GM23338 (cell line): ENCODE measurements at regions not wholly inside any gene's neighbourhood (a gene's known extent, or its start where the extent isn't known, plus 50 kb on each side); places are given as distances from the start of the nearest gene placed in this dataset.
A peak's percentile ranks its signal among the peaks of the same experiment; 100 is the strongest.

Source experiments
- ATAC-seq: fragments of 200-7000 bp; cut with Tn5 transposase; 3 replicates; pipeline ENCODE4 v1.9.1; 2020
- DNase-seq: peaks from one replicate; pipeline ENCODE4 v3.0.0-alpha.2; 2015; ENCODE audit warnings: low spot score
- H2AFZ ChIP-seq: fragments of 200-600 bp; sonication (generic); 2 replicates; pipeline ENCODE4 v1.8.0; 2016; ENCODE audit warnings: antibody characterized with exemption, mild to moderate bottlenecking, moderate library complexity
- H3F3A ChIP-seq: fragments of 200-600 bp; sonication (generic); replicated peaks from 2 replicates; pipeline ENCODE4 v1.8.0; 2017; ENCODE audit warnings: antibody characterized with exemption, mixed run types, low read depth
- H3K27ac ChIP-seq: fragments of 200-600 bp; sonication (generic); 2 replicates; pipeline ENCODE4 v1.6.1; 2016; ENCODE audit warnings: low read depth
- H3K27me3 ChIP-seq: fragments of 200-600 bp; sonication (generic); 2 replicates; pipeline ENCODE4 v1.8.0; 2016; ENCODE audit warnings: mild to moderate bottlenecking, mixed run types, moderate library complexity; ENCODE audit not compliant: insufficient read depth
- H3K36me3 ChIP-seq: fragments of 200-600 bp; sonication (generic); 2 replicates; pipeline ENCODE4 v1.8.0; 2016; ENCODE audit warnings: mild to moderate bottlenecking; ENCODE audit not compliant: insufficient read depth
- H3K4me1 ChIP-seq: fragments of 200-600 bp; sonication (generic); 2 replicates; pipeline ENCODE4 v1.8.0; 2016; ENCODE audit warnings: mild to moderate bottlenecking, moderate library complexity; ENCODE audit not compliant: insufficient read depth
- H3K4me2 ChIP-seq: fragments of 200-600 bp; sonication (generic); 2 replicates; pipeline ENCODE4 v1.7.1; 2017; ENCODE audit warnings: mixed run types
- H3K4me3 ChIP-seq: fragments of 200-600 bp; sonication (generic); 2 replicates; pipeline ENCODE4 v1.6.1; 2016; ENCODE audit warnings: mixed run types
- H3K79me2 ChIP-seq: fragments of 200-600 bp; sonication (generic); replicated peaks from 2 replicates; pipeline ENCODE4 v1.8.0; 2017; ENCODE audit warnings: mild to moderate bottlenecking; ENCODE audit not compliant: insufficient read depth
- H3K9me2 ChIP-seq: fragments of 200-600 bp; sonication (generic); 2 replicates; pipeline ENCODE4 v1.8.0; 2017; ENCODE audit not compliant: insufficient read depth
- H4K20me1 ChIP-seq: fragments of 200-600 bp; sonication (generic); replicated peaks from 2 replicates; pipeline ENCODE4 v1.8.0; 2017; ENCODE audit warnings: mild to moderate bottlenecking; ENCODE audit not compliant: insufficient read depth
- H3K27ac Mint-ChIP-seq: 2 replicates; pipeline ENCODE4 v1.8.0; 2020; ENCODE audit warnings: inconsistent platforms, mild to moderate bottlenecking, moderate library complexity, mixed read lengths
- H3K27me3 Mint-ChIP-seq: 3 replicates; pipeline ENCODE4 v1.8.0; 2022; ENCODE audit warnings: low read depth, mild to moderate bottlenecking, moderate library complexity, mixed read lengths, inconsistent platforms; ENCODE audit not compliant: insufficient read depth, poor library complexity
- H3K36me3 Mint-ChIP-seq: 3 replicates; pipeline ENCODE4 v1.8.0; 2021; ENCODE audit warnings: low read depth, mild to moderate bottlenecking, inconsistent platforms, moderate library complexity, mixed read lengths
- H3K4me1 Mint-ChIP-seq: 3 replicates; pipeline ENCODE4 v1.8.0; 2020; ENCODE audit warnings: mild to moderate bottlenecking, inconsistent platforms, mixed read lengths
- H3K4me3 Mint-ChIP-seq: 3 replicates; pipeline ENCODE4 v1.8.0; 2021; ENCODE audit warnings: moderate library complexity, mild to moderate bottlenecking, inconsistent platforms, mixed read lengths
- H3K9me3 Mint-ChIP-seq: 3 replicates; pipeline ENCODE4 v1.8.0; 2020; ENCODE audit warnings: moderate library complexity, mild to moderate bottlenecking, inconsistent platforms, mixed read lengths
- CREB1 ChIP-seq: fragments of 250-450 bp; sonication (Bioruptor Pico); IDR thresholded peaks from 2 replicates; pipeline ENCODE4 v1.5.0; 2020; ENCODE audit warnings: low read depth, mild to moderate bottlenecking, moderate library complexity
- ETS1 ChIP-seq: IDR thresholded peaks from 2 replicates; pipeline ENCODE4 v1.6.1; 2016; ENCODE audit warnings: antibody characterized with exemption
- EZH2 ChIP-seq: fragments of 200-600 bp; sonication (generic); IDR thresholded peaks from one replicate; pipeline ENCODE4 v1.8.0; 2017; ENCODE audit warnings: antibody characterized with exemption, mild to moderate bottlenecking, low read depth; ENCODE audit not compliant: unreplicated experiment
- EZH2phosphoT487 ChIP-seq: fragments of 200-600 bp; sonication (generic); IDR thresholded peaks from one replicate; pipeline ENCODE4 v1.8.1; 2018; ENCODE audit warnings: antibody characterized with exemption; ENCODE audit not compliant: unreplicated experiment
- JUNB ChIP-seq: IDR thresholded peaks from one replicate; pipeline ENCODE4 v1.6.1; 2016; ENCODE audit warnings: antibody characterized with exemption; ENCODE audit not compliant: unreplicated experiment
- NANOG ChIP-seq: IDR thresholded peaks from 2 replicates; pipeline ENCODE4 v1.6.1; 2016; ENCODE audit warnings: antibody characterized with exemption, borderline replicate concordance
- POLR2AphosphoS5 ChIP-seq: IDR thresholded peaks from 2 replicates; pipeline ENCODE4 v1.6.1; 2016; ENCODE audit warnings: antibody characterized with exemption, low read depth
- REST ChIP-seq: IDR thresholded peaks from one replicate; pipeline ENCODE4 v1.6.1; 2018; ENCODE audit warnings: antibody characterized with exemption; ENCODE audit not compliant: unreplicated experiment
- STAT1 ChIP-seq: IDR thresholded peaks from one replicate; pipeline ENCODE4 v1.6.1; 2016; ENCODE audit warnings: antibody characterized with exemption; ENCODE audit not compliant: unreplicated experiment
- ZNF114 ChIP-seq: fragments of 250-450 bp; sonication (Bioruptor Pico); IDR thresholded peaks from 2 replicates; pipeline ENCODE4 v1.5.0; 2020; ENCODE audit warnings: mild to moderate bottlenecking, moderate library complexity
- ZNF331 ChIP-seq: fragments of 250-450 bp; sonication (Bioruptor Pico); IDR thresholded peaks from 2 replicates; pipeline ENCODE4 v1.5.0; 2020; ENCODE audit warnings: low read depth, mild to moderate bottlenecking, moderate library complexity
- ZNF462 ChIP-seq: fragments of 250-450 bp; sonication (Bioruptor Pico); IDR thresholded peaks from 2 replicates; pipeline ENCODE4 v1.5.0; 2020; ENCODE audit warnings: mild to moderate bottlenecking, moderate library complexity
- TF ChIP-seq, protein P1 (sequence below), 2 experiments: fragments of 200-600 bp in 1 of 2; sonication (generic) in 1 of 2; conservative IDR thresholded peaks; 2 replicates each; pipeline versions ENCODE4 v1.5.1 to v1.6.1; 2016 to 2017; ENCODE audit warnings: antibody characterized with exemption in 2 of 2, low read depth in 2 of 2, mild to moderate bottlenecking in 2 of 2, moderate library complexity in 1 of 2

- Histone ChIP-seq H3K4me3 (no peak overlapping the region), H2AFZ (0 out of 2 replicates have a peak overlapping the region, but pooled peaks have one; percentile 20), H3K27me3 (no peaks in the 10 kb centered on the region), H4K20me1 (no peaks in the 10 kb centered on the region), H3K36me3 (no peaks in the 10 kb centered on the region), H3K9me2 (no peaks in the 10 kb centered on the region), H3K4me2 (no peak overlapping the region), H3K27ac (no peak overlapping the region), H3F3A (no peaks in the 10 kb centered on the region), H3K4me1 (no peaks in the 10 kb centered on the region; the same call in 1 of the 2 replicates), H3K79me2 (no peaks in the 10 kb centered on the region)
- H3K4me1 Mint-ChIP-seq: peaks cover 5% of the 10 kb centered on the region
- no peaks in the 10 kb centered on the region for H3K27me3 Mint-ChIP-seq
- DNase-seq (no peak), ATAC-seq (no peak)
- no peaks in the 10 kb centered on the region; the same call in 2 of the 3 replicates for H3K36me3 Mint-ChIP-seq
- H3K9me3 Mint-ChIP-seq: no peaks in the 10 kb centered on the region
- TF ChIP-seq POLR2AphosphoS5 (no peak), EZH2phosphoT487 (no peak), ZNF462 (CRISPR knock-in tag) (no peak), STAT1 (no peak), ZNF114 (no peak), EZH2 (no peak), ETS1 (no peak), CREB1 (CRISPR knock-in tag) (no peak), NANOG (no peak), JUNB (no peak), REST (no peak), ZNF331 (no peak)
- TF ChIP-seq, protein P1, sequence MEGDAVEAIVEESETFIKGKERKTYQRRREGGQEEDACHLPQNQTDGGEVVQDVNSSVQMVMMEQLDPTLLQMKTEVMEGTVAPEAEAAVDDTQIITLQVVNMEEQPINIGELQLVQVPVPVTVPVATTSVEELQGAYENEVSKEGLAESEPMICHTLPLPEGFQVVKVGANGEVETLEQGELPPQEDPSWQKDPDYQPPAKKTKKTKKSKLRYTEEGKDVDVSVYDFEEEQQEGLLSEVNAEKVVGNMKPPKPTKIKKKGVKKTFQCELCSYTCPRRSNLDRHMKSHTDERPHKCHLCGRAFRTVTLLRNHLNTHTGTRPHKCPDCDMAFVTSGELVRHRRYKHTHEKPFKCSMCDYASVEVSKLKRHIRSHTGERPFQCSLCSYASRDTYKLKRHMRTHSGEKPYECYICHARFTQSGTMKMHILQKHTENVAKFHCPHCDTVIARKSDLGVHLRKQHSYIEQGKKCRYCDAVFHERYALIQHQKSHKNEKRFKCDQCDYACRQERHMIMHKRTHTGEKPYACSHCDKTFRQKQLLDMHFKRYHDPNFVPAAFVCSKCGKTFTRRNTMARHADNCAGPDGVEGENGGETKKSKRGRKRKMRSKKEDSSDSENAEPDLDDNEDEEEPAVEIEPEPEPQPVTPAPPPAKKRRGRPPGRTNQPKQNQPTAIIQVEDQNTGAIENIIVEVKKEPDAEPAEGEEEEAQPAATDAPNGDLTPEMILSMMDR (conservative IDR thresholded peaks at IDR 0.05; ENCODE audit: low read depth in 2 of 2): no peak
- H3K27ac Mint-ChIP-seq: no peak overlapping the region
- no peak overlapping the region for H3K4me3 Mint-ChIP-seq
Observed at GRCh38 chr9:71179183-71179582, 57.8 kb upstream of the TRPM3 start.
